ENCODE measurements at regions not wholly inside any gene's neighbourhood (a gene's known extent, or its start where the extent isn't known, plus 50 kb on each side); places are given as distances from the start of the nearest gene placed in this dataset.

DNA sequence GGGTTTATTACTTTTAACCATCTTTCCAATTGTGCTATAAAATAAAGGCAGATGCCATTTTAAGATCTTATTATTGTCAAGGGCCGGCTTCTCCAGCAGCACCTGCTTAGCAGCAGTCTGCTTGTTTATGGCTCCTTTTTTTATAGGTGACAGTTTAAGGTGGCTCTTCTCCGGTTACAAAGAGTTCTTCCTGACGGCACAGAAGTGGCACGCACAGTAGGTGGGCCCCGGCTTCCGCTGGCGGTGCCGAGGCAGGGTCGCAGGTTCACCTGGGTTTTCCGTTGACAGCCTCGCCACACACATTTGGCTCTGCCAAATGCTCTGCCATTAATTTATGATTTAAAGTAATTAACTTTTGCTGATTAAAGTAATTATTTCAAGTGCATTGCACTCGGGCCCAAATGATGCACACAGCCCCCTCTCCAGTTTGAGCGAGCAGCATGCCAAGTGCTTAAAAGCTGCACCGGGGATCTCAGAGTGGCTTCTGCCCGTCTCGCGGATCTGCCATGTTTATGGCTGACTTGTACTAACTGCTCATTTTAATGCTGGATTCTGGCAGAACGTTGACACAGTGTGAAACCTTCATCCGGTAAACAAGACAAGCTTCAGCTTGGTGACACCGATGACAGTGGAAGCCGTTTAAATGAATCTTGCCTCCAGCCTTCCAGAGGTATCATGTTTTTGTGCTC lies 355.1 kb upstream of the MKI67 start:
- H3K4me3 ChIP-seq (ENCODE audit: low read depth, low read length) = no peak overlapping the region
- TF ChIP-seq, protein P1, sequence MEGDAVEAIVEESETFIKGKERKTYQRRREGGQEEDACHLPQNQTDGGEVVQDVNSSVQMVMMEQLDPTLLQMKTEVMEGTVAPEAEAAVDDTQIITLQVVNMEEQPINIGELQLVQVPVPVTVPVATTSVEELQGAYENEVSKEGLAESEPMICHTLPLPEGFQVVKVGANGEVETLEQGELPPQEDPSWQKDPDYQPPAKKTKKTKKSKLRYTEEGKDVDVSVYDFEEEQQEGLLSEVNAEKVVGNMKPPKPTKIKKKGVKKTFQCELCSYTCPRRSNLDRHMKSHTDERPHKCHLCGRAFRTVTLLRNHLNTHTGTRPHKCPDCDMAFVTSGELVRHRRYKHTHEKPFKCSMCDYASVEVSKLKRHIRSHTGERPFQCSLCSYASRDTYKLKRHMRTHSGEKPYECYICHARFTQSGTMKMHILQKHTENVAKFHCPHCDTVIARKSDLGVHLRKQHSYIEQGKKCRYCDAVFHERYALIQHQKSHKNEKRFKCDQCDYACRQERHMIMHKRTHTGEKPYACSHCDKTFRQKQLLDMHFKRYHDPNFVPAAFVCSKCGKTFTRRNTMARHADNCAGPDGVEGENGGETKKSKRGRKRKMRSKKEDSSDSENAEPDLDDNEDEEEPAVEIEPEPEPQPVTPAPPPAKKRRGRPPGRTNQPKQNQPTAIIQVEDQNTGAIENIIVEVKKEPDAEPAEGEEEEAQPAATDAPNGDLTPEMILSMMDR (IDR thresholded peaks at IDR 0.05; ENCODE audit: borderline replicate concordance, insufficient read depth, low read depth, low read length) = no peak

DNA sequence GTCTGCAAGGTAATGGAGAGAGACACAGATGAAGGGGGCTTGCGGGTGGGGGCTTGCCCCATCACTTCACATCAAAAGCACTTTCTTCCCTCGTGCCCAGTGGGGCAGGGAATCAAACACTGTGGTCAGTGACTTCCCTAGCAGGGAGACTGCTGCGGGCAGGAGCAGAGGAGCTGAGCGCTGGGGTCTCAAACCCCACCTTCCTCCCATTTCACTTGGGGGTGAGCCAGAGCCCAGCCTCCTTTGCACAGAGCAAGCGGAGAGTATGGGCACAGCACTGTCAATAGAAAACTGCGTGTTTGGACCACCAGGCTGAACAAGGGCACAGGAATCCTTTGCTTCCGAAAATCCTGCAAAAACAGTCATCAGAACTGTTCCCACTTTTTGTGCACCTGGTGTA lies 355.8 kb upstream of the MKI67 start:
- no peak overlapping the region for H3K4me3 ChIP-seq (ENCODE audit: low read depth, low read length)
- TF ChIP-seq, protein P1 (IDR thresholded peaks at IDR 0.05; ENCODE audit: borderline replicate concordance, insufficient read depth, low read depth, low read length) = no peak

DNA sequence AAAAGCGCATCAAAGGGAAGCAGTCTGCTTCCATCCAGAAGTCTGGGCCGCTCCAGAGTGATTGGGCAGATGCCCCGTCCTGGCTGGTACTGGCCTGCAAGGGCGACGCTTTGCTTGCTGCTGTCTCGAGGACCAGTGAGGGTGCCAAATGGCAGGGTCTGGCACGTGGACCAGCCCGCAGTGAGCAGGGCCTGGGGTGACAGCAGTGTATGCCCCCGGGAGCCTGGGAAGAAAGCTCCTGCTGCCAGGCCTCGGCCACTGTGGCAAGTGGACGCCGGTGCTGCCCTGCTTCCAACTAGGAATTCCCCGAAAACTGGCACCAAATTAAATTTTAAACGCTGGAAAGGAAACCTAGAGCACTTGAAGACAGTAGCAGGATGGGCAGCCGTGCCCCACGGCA lies 357.0 kb upstream of the MKI67 start:
- TF ChIP-seq, protein P1 (IDR thresholded peaks at IDR 0.05; ENCODE audit: borderline replicate concordance, insufficient read depth, low read depth, low read length) = no peak
- no peak overlapping the region for H3K4me3 ChIP-seq (ENCODE audit: low read depth, low read length)

DNA sequence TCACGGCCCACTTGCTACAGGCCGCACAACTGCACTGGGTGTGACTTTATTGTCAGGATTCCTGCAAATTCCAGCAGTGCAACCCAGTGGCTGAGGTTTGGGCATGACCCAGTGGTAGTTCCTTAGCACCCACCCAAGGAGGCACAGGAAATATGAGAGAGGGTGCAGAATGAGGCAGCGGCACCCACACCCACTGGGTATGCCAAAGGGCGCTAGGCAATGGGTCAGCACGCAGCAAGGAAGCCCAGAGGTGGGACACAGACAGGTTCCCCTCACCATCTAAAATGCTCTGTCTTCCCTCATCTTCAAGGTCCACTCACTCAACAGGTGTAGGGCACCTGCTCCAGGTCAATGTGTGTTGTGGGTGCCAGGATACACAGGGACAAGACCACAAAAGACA lies 357.8 kb upstream of the MKI67 start:
- TF ChIP-seq, protein P1 (IDR thresholded peaks at IDR 0.05; ENCODE audit: borderline replicate concordance, insufficient read depth, low read depth, low read length) = no peak
- no peak overlapping the region for H3K4me3 ChIP-seq (ENCODE audit: low read depth, low read length)

DNA sequence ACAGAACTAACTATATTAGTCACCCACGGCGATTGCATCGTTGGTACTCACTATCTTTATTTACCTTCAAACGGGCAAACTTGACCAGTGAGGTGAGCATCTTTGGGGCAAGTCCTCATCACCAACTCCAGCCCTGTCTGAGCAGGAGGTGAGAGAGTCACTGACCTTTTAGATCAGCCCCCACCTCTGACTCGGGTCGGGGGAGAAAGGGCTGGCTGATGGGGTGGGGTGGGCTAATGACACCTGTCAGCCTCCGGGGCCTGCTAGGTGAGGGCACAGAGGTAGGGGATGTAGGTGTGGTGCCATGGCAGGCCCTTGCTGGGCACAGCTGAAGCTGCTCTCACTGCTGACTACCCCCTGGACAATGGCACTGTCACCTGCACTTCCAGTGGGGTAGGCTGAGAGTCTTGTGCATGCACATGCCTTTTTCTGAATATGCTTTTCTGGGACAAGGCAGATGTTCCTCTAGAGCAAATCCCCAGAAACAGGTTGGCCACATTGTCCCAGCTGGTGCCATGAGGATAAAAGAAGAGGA lies 359.5 kb upstream of the MKI67 start:
- TF ChIP-seq, protein P1 (IDR thresholded peaks at IDR 0.05; ENCODE audit: borderline replicate concordance, insufficient read depth, low read depth, low read length) = no peak

DNA sequence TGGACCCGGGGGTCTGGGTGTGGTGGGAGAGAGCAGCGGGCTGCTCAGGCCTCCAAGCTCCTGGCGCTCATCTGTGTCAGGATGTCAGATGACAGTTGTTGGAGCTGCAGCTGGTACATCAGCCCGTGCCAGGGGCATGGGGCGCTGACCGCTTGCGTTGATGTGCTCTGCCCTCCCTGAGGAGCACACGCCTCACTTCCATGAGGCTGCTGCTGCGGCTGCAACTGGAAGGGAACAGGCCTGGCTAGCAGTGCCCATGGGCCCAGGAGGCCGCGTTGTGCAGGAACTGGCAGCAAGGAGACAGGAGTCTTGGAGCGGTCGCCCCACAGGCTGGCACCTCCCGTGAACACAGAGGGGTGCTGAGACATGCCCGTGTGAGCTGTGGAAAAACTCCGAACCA lies 361.3 kb upstream of the MKI67 start:
- TF ChIP-seq, protein P1 (IDR thresholded peaks at IDR 0.05; ENCODE audit: borderline replicate concordance, insufficient read depth, low read depth, low read length) = no peak
- no peak overlapping the region for H3K4me3 ChIP-seq (ENCODE audit: low read depth, low read length)

More for the DNA sequence above, 359.5 kb upstream of the MKI67 start:
- no peak overlapping the region for H3K4me3 ChIP-seq (ENCODE audit: low read depth, low read length)
